ENCODE measurements at regions not wholly inside any gene's neighbourhood (a gene's known extent, or its start where the extent isn't known, plus 50 kb on each side); places are given as distances from the start of the nearest gene placed in this dataset.

DNA sequence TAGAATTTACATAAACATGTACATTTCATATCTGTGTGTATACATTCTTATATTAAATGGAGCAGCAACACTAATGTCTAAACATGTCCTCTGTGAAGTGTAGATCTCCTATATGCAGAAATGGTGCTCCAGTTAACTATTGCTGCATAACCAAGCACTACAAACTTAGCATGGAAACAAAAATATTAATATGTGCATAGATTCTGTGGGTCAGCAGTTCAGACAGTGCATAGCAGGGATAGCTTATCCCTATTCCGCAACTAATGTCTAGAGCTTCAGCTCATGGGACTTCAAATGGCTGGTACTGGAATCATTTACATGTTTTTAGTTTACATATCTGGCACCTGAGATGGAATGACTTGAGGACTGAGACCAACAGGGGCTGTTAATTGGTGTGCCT, 652.1 kb downstream of the TLE4 start (continued):
- no peak for TF ChIP-seq ZSCAN21 (CRISPR knock-in tag; IDR thresholded peaks at IDR 0.05; ENCODE audit: borderline replicate concordance)
- TF ChIP-seq KDM5A (IDR thresholded peaks at IDR 0.05; ENCODE audit: borderline replicate concordance, low read length): no peak
- TF ChIP-seq, protein P1, sequence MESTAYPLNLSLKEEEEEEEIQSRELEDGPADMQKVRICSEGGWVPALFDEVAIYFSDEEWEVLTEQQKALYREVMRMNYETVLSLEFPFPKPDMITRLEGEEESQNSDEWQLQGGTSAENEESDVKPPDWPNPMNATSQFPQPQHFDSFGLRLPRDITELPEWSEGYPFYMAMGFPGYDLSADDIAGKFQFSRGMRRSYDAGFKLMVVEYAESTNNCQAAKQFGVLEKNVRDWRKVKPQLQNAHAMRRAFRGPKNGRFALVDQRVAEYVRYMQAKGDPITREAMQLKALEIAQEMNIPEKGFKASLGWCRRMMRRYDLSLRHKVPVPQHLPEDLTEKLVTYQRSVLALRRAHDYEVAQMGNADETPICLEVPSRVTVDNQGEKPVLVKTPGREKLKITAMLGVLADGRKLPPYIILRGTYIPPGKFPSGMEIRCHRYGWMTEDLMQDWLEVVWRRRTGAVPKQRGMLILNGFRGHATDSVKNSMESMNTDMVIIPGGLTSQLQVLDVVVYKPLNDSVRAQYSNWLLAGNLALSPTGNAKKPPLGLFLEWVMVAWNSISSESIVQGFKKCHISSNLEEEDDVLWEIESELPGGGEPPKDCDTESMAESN (CRISPR knock-in tag; conservative IDR thresholded peaks at IDR 0.05): no peak
- no peak for TF ChIP-seq MED8 (CRISPR knock-in tag; IDR thresholded peaks at IDR 0.05; ENCODE audit: insufficient replicate concordance)
- TF ChIP-seq, protein P2, sequence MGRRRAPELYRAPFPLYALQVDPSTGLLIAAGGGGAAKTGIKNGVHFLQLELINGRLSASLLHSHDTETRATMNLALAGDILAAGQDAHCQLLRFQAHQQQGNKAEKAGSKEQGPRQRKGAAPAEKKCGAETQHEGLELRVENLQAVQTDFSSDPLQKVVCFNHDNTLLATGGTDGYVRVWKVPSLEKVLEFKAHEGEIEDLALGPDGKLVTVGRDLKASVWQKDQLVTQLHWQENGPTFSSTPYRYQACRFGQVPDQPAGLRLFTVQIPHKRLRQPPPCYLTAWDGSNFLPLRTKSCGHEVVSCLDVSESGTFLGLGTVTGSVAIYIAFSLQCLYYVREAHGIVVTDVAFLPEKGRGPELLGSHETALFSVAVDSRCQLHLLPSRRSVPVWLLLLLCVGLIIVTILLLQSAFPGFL (CRISPR knock-in tag; IDR thresholded peaks at IDR 0.05): no peak

DNA sequence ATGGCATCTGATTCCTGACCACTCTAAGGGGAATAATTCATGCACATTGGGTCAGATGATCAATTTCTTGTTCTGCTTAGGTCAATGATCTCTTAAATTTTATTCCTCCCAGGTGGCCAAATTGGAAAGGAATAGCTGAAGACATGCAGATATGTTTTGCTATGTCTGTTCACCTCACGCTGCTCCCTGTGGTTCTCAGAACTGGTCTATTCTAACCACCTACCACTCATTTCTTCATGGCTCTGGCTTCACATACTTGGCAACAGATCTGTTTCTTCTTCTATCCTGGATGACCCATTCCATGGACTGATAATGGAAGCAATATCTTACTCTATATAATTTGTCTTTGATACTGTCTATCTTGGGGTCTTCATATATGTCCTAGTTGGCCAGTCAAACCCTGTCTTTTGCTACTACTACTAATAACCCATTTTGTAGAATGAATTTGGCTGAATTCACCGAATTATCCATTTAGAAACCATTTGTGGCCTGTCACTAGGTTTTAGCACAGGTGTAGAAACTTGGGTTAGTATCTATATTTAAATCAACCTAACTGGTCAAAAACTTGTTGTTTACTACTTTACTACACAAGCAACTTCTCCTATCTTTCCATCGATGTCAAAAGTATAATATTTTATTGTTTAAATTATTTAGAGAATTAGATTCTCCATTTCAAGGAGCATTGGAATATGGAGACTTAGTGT, 650.9 kb downstream of the TLE4 start:
- POLR2A ChIA-PET: no interaction called here
- no peak overlapping the region for H3K4me2 ChIP-seq (ENCODE audit: low read depth, low read length)
- TF ChIP-seq, protein P3, sequence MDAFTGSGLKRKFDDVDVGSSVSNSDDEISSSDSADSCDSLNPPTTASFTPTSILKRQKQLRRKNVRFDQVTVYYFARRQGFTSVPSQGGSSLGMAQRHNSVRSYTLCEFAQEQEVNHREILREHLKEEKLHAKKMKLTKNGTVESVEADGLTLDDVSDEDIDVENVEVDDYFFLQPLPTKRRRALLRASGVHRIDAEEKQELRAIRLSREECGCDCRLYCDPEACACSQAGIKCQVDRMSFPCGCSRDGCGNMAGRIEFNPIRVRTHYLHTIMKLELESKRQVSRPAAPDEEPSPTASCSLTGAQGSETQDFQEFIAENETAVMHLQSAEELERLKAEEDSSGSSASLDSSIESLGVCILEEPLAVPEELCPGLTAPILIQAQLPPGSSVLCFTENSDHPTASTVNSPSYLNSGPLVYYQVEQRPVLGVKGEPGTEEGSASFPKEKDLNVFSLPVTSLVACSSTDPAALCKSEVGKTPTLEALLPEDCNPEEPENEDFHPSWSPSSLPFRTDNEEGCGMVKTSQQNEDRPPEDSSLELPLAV (CRISPR knock-in tag; conservative IDR thresholded peaks at IDR 0.05; ENCODE audit: low read depth): no peak
- no peak for TF ChIP-seq MEIS2 (CRISPR knock-in tag; IDR thresholded peaks at IDR 0.05)
- no peaks in the 10 kb centered on the region for H3K36me3 ChIP-seq (replicated peaks in 1 of 2; ENCODE audit: control insufficient read depth in 1 of 2, insufficient read depth in 2 of 2, low read length in 2 of 2)
- intact Hi-C loops (cut with micrococcal nuclease; ENCODE audit: unreplicated experiment): no loop called here
- CTCF ChIA-PET (ENCODE audit: low intra/inter-chr PET ratio, low total read pairs): no interaction called here
- H3K4me3 ChIP-seq (replicated peaks in 1 of 3; ENCODE audit: insufficient read depth in 1 of 3, low read depth in 2 of 3, low read length in 3 of 3): no peak overlapping the region
- 2% methylated on average over 3 of the region's 3 CpGs for WGBS (ENCODE audit: low lambda C conversion rate)
- BruUV-seq (replicated peaks): no TSS peak
- no peak for ATAC-seq
- no peak overlapping the region for H3K9ac ChIP-seq (ENCODE audit: insufficient read depth, low read depth, low read length)
- H3K9me3 ChIP-seq (ENCODE audit: low read length): peaks cover 41% of the 10 kb centered on the region
- no peaks in the 10 kb centered on the region for H4K20me1 ChIP-seq (ENCODE audit: insufficient read depth, low read length)
- FAIRE-seq: no peak
- no peak for DNase-seq (ENCODE audit: low spot score)
- in situ Hi-C loops (cut with HindIII; ENCODE audit: extremely low pct_ligation_motif_present, low pct_unique_long_range_greater_than_20kb): no loop called here
- no peaks in the 10 kb centered on the region for H3K27me3 ChIP-seq (ENCODE audit: control insufficient read depth in 1 of 2, insufficient read depth in 2 of 2, low read length in 2 of 2)
- no peak overlapping the region for H2AFZ ChIP-seq (ENCODE audit: low read length)
- no peak overlapping the region for H3K27ac ChIP-seq (ENCODE audit: extremely low read length, insufficient read depth, low read length)
- no peaks in the 10 kb centered on the region for H3K4me1 ChIP-seq (ENCODE audit: insufficient read depth, low read length)
- H3K79me2 ChIP-seq (ENCODE audit: insufficient read depth, low read length): no peaks in the 10 kb centered on the region
